ENCODE measurements at regions not wholly inside any gene's neighbourhood (a gene's known extent, or its start where the extent isn't known, plus 50 kb on each side); places are given as distances from the start of the nearest gene placed in this dataset.

DNA sequence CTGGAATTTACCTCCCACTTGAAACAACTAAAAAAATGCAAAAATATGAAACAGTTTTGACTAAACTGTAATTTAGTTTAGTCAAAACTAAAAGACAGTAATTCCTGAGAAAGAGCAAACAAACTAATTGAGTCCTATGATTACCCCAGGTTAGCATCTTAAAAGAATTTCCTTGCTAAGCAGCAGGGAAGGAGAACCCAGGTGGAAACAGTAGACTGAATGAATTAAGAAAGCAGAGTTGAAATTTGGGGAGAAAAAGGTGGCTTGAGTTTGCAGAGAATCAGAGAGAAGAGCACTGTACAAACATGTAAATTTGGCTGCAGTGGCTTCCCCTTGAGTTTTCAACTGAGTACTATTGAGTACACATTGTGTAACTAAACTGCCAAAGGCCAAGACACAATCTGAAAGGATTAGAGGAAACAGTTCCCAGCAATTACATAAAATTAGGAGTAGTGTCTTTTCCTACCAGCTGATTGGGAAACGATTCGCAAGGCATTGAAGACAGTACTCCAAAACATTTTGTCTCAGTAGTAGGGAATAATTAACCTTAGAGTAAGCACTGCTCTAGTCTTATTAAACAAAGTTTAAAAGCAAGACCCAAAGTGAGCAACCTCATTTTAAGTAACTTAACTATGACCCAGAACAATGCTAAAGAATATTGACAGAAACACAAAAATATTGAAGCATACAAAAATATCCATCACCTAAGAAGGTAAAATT, 820.5 kb downstream of the DACH1 start:
- TF ChIP-seq, protein P1, sequence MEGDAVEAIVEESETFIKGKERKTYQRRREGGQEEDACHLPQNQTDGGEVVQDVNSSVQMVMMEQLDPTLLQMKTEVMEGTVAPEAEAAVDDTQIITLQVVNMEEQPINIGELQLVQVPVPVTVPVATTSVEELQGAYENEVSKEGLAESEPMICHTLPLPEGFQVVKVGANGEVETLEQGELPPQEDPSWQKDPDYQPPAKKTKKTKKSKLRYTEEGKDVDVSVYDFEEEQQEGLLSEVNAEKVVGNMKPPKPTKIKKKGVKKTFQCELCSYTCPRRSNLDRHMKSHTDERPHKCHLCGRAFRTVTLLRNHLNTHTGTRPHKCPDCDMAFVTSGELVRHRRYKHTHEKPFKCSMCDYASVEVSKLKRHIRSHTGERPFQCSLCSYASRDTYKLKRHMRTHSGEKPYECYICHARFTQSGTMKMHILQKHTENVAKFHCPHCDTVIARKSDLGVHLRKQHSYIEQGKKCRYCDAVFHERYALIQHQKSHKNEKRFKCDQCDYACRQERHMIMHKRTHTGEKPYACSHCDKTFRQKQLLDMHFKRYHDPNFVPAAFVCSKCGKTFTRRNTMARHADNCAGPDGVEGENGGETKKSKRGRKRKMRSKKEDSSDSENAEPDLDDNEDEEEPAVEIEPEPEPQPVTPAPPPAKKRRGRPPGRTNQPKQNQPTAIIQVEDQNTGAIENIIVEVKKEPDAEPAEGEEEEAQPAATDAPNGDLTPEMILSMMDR (IDR thresholded peaks at IDR 0.05) = no peak
- H3K27me3 ChIP-seq = no peaks in the 10 kb centered on the region
- H3K4me1 ChIP-seq (ENCODE audit: control insufficient read depth in 1 of 2, insufficient read depth in 1 of 2, low read depth in 1 of 2, low read length in 1 of 2) = no peaks in the 10 kb centered on the region
- H3K36me3 ChIP-seq = no peaks in the 10 kb centered on the region
- no peak overlapping the region for H3K27ac ChIP-seq
- H3K4me3 ChIP-seq (ENCODE audit: low read depth in 1 of 2, low read length in 1 of 2) = no peak overlapping the region
- no peaks in the 10 kb centered on the region for H3K9me3 ChIP-seq

DNA sequence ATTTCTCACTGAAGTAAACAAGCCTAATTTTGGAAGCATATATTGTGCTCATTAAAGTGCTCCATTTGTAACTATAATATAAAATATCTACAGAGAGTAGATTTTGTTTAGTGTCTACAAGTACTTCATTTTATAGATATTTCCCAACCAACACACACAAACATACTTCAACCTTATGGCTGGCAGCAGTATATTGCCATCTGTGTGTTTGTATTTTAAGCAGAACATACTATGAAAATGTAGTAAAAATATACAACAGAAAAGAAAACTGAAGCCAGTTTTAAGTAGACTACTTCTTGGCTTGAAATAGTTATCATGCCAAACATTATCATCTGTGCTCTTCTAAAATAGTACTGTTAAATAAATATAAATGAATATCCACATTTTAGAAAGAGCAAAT, 821.9 kb downstream of the DACH1 start:
- Histone ChIP-seq H3K27me3 (no peaks in the 10 kb centered on the region), H3K4me3 (ENCODE audit: low read depth in 1 of 2, low read length in 1 of 2) (no peak overlapping the region), H3K9me3 (no peaks in the 10 kb centered on the region), H3K4me1 (ENCODE audit: control insufficient read depth in 1 of 2, insufficient read depth in 1 of 2, low read depth in 1 of 2, low read length in 1 of 2) (no peaks in the 10 kb centered on the region), H3K27ac (no peak overlapping the region), H3K36me3 (no peaks in the 10 kb centered on the region)
- TF ChIP-seq, protein P1 (IDR thresholded peaks at IDR 0.05) = no peak

DNA sequence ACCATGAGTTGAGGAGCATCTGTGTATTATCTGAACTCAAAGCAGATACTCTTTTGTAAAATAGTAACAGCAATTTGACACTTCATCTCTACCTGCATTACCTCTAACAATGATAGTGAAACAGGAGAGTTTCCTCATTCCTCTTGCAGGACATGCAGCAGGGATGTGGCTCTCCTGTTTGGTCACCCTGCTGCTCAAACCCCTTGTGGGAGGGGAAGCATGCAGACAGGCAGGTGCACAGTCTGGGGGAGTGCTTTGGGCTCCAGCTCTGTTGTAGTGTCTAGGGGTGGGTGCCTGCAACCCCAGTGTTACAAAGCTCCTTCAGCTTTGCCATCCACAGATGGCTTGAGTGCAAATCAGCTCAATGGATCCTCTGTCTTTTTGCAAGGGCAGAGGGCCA, 827.6 kb downstream of the DACH1 start:
- Histone ChIP-seq H3K9me3 (no peaks in the 10 kb centered on the region), H3K4me1 (ENCODE audit: control insufficient read depth in 1 of 2, insufficient read depth in 1 of 2, low read depth in 1 of 2, low read length in 1 of 2) (no peaks in the 10 kb centered on the region), H3K27me3 (no peaks in the 10 kb centered on the region), H3K27ac (no peak overlapping the region), H3K4me3 (ENCODE audit: low read depth in 1 of 2, low read length in 1 of 2) (no peak overlapping the region), H3K36me3 (no peaks in the 10 kb centered on the region)
- TF ChIP-seq, protein P1 (IDR thresholded peaks at IDR 0.05) = no peak

DNA sequence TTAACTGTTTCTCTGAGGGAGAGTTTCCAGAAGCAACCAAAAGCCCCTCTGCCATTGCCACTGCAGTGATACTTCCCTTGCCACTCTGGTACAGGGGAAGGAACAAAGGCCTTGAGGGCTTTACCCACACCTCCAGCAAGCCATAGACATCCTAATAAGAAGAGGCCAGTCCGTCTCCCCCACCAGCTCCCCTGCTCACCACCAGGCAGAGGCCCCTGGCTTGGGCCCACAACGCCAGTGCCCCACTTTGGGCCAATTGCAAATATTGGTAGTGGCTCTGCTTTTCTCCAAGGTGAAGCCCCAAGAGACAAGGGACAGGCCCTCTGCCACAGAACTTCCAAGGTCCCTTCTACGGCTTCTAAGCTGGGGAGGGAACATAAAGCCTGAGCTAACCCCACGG, 833.0 kb downstream of the DACH1 start:
- Histone ChIP-seq H3K27me3 (no peaks in the 10 kb centered on the region), H3K9me3 (peaks cover 7% of the 10 kb centered on the region), H3K27ac (no peak overlapping the region), H3K4me3 (ENCODE audit: low read depth in 1 of 2, low read length in 1 of 2) (no peak overlapping the region), H3K4me1 (ENCODE audit: control insufficient read depth in 1 of 2, insufficient read depth in 1 of 2, low read depth in 1 of 2, low read length in 1 of 2) (no peaks in the 10 kb centered on the region), H3K36me3 (no peaks in the 10 kb centered on the region)
- TF ChIP-seq, protein P1 (IDR thresholded peaks at IDR 0.05) = no peak

DNA sequence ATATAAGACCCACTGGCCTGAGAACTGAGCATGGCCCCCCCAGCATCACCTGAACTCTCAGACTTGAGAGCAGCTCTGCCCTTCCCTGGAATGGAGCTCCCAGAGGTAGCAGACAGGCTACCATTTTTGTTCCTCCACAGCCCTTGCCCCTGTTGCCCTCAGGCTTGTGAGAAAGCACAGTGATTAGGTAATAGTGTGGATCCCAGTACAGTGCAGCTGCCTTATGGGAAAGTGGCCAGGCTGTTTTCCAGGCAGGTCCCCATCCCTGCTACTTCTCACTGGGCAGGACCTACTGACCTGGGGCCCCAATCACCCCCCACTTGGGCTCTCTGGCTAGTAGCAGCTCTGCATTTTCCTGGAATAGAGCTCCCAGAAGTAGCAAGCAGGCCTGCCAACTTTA, 834.0 kb downstream of the DACH1 start:
- no peaks in the 10 kb centered on the region for H3K36me3 ChIP-seq
- H3K4me1 ChIP-seq (ENCODE audit: control insufficient read depth in 1 of 2, insufficient read depth in 1 of 2, low read depth in 1 of 2, low read length in 1 of 2) = no peaks in the 10 kb centered on the region
- H3K9me3 ChIP-seq = peaks cover 7% of the 10 kb centered on the region
- H3K4me3 ChIP-seq (ENCODE audit: low read depth in 1 of 2, low read length in 1 of 2) = no peak overlapping the region
- no peak overlapping the region for H3K27ac ChIP-seq
- TF ChIP-seq, protein P1 (IDR thresholded peaks at IDR 0.05) = no peak
- no peaks in the 10 kb centered on the region for H3K27me3 ChIP-seq
